NCI-H524 treated with DMSO at 0.1 percent for 48 hours (cell line): ENCODE measurements at regions not wholly inside any gene's neighbourhood (a gene's known extent, or its start where the extent isn't known, plus 50 kb on each side); places are given as distances from the start of the nearest gene placed in this dataset.

Experiments used
- DNase-seq: peaks from one replicate; lab custom pipeline; 2025; lab: John Stamatoyannopoulos, UW

GRCh38 chr13:40505196-40505595, 161.2 kb downstream of the FOXO1 start:
- DNase-seq: no peak
